GM19238 (cell line): ENCODE measurements at regions not wholly inside any gene's neighbourhood (a gene's known extent, or its start where the extent isn't known, plus 50 kb on each side); places are given as distances from the start of the nearest gene placed in this dataset.
"Not testable (repeated sequence)": the region's sequence is repeated elsewhere in the genome, so short reads cannot be mapped to it uniquely, and the experiment has no call there.

ENCODE experiments used
- DNase-seq: peaks from one replicate; pipeline ENCODE4 v3.0.0; 2011; ENCODE audit warnings: low spot score; ENCODE audit not compliant: insufficient read length

- DNase-seq: no peak
Observed at GRCh38 chr10:32141018-32141807, 85.0 kb upstream of the KIF5B start.

GRCh38 chr10:32140403-32140802 is 84.2 kb upstream of the KIF5B start:
- no peak for DNase-seq

GRCh38 chr10:32139223-32140073 is 83.2 kb upstream of the KIF5B start:
- DNase-seq: no peak

GRCh38 chr10:32136927-32137326 is 80.7 kb upstream of the KIF5B start:
- DNase-seq: not testable (repeated sequence)

DNA sequence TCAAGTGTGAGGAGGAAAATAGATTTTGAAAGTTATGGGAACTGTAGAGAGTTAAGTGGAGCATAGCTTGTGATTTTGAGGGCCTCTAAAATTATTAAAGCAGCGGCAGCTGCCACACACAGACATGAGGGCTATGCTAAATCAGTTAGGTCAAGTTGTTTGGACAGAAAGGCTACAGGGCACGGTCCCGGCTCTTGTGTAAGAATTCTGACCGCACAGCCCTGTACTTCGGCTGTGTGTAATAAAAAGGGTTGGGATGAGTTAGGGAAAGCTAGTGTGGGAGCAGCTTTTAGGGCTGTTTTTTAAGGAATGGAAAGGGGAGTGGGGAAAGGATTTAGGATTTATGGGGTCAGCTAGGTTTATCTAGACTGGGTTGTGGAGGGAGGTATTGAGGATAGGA is 79.6 kb upstream of the KIF5B start:
- not testable (repeated sequence) for DNase-seq

GRCh38 chr10:32132357-32132946 is 76.2 kb upstream of the KIF5B start:
- no peak for DNase-seq

DNA sequence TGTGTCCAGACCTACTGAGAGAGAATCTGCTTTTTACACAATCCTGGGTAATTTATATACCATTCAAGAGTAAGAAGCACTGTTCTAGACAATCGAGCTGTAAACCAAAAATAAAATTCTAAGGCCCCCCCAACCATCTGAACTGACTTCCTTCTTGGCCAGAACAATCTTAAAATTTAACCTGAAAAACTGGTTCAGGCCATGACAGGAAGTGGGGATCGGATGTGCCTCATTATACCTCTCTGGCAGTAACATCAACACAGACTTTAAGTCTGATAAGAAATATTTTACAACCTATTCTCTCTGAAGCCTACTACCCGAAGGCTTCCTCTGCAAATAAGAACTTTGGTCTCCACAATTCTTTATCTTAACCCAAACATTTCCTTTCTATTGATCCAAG is 75.2 kb upstream of the KIF5B start:
- no peak for DNase-seq

GRCh38 chr10:32130788-32131187 is 74.6 kb upstream of the KIF5B start:
- no peak for DNase-seq

GRCh38 chr10:32125023-32125422 is 68.8 kb upstream of the KIF5B start:
- no peak for DNase-seq

DNA sequence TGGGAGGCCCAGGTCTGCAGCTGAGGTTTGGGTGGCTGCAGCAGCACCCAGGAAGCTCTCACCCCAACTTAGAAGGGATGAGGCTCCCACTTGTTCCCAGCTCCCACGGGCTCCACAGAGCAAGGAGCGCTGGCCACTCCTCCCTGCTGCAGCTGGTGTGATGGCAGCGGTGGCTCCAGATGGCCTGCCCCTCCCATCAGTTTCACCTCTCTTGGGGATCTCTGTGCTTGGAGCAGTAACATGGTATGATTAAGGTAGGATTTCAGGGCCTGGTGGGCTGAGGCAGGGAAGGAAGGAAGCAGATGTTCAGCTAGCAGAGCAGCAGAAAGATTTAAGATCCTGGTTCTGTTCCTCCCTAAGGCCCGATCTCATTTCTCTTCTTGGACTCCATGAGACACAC is 66.8 kb upstream of the KIF5B start:
- DNase-seq: no peak

- DNase-seq: no peak
Observed at GRCh38 chr10:32121648-32122047, 65.4 kb upstream of the KIF5B start.

- DNase-seq: no peak
Observed at GRCh38 chr10:32120147-32120546, 63.9 kb upstream of the KIF5B start.

GRCh38 chr10:32114508-32114907 is 58.3 kb upstream of the KIF5B start:
- no peak for DNase-seq

DNA sequence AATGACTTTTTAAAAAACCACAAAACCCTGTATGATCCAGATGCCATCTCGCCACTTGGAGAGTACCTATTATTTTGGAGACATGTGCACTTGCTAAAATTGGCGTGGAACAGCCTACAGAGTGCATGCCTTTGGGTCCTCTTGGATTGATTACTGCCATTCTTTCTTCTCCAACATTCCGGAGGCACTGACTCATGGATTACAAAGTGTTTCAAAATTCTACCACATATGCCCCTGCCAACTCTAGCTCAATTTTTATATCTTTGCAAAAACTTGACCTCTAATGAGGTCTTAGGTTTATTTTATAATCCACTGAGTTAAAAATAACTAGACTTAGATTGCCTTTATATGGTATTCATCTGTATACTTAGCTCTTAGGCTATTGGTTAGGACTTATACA is 55.8 kb upstream of the KIF5B start:
- DNase-seq: no peak

DNA sequence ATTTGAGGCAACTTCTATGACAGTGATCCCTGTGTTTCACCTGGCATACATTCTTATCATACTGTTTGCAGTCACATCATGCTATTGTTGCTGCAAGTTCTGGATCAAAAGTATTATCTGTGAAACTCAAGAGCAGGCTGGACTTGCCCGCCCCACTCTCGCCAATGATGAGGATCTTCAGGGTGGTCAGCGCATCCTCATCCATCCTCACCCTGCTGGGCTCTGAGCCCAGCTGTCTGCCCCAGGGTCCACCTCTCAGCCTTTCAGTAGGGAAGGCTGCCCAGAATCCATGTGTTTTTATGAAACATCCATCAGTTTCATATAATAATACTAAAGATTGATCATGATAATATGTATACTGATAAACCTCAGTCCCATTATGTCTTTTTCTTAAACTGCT is 55.4 kb upstream of the KIF5B start:
- DNase-seq: no peak

GRCh38 chr10:32110790-32111189 is 54.6 kb upstream of the KIF5B start:
- DNase-seq: no peak

- no peak for DNase-seq
Observed at GRCh38 chr10:32109603-32110002, 53.4 kb upstream of the KIF5B start.
